Liver (tissue), 8 donors: ENCODE measurements at regions not wholly inside any gene's neighbourhood (a gene's known extent, or its start where the extent isn't known, plus 50 kb on each side); places are given as distances from the start of the nearest gene placed in this dataset.

Experiments used
- DNase-seq: peaks from one replicate; pipeline ENCODE4 v3.0.0-alpha.2; 2017; ENCODE audit warnings: low spot score
- H3K27ac ChIP-seq, 2 donors: one replicate each; pipeline ENCODE4 v1.7.0; 2013; ENCODE audit warnings: inconsistent platforms in 2 of 2, low read length in 2 of 2, control low read depth in 1 of 2, low read depth in 1 of 2, mild to moderate bottlenecking in 1 of 2
- H3K27me3 ChIP-seq, 4 donors: one replicate each; pipeline versions ENCODE4 v1.6.1 to v1.7.0; 2013; ENCODE audit warnings: low read length in 3 of 4, inconsistent platforms in 1 of 4, mild to moderate bottlenecking in 1 of 4, moderate library complexity in 1 of 4; ENCODE audit not compliant: control insufficient read depth in 4 of 4, insufficient read depth in 4 of 4
- H3K36me3 ChIP-seq, 4 donors: one replicate each; pipeline versions ENCODE4 v1.6.1 to v1.7.0; 2013; ENCODE audit warnings: low read length in 3 of 4, mild to moderate bottlenecking in 3 of 4, low read depth in 1 of 4, moderate library complexity in 1 of 4; ENCODE audit not compliant: control insufficient read depth in 4 of 4, insufficient read depth in 3 of 4
- H3K4me1 ChIP-seq, 4 donors: one replicate each; pipeline versions ENCODE4 v1.6.1 to v1.7.0; 2013; ENCODE audit warnings: low read length in 3 of 4, mild to moderate bottlenecking in 3 of 4, moderate library complexity in 1 of 4; ENCODE audit not compliant: control insufficient read depth in 4 of 4, insufficient read depth in 4 of 4
- H3K4me3 ChIP-seq, 3 donors: one replicate each; pipeline versions ENCODE4 v1.6.1 to v1.7.0; 2013; ENCODE audit warnings: low read length in 3 of 3, control low read depth in 1 of 3, low read depth in 1 of 3, mild to moderate bottlenecking in 1 of 3
- H3K9ac ChIP-seq, 2 donors: one replicate each; pipeline ENCODE4 v1.7.0; 2013; ENCODE audit warnings: low read length in 2 of 2, mild to moderate bottlenecking in 2 of 2, moderate library complexity in 2 of 2, control low read depth in 1 of 2, low read depth in 1 of 2
- H3K9me3 ChIP-seq, 4 donors: one replicate each; pipeline versions ENCODE4 v1.6.1 to v1.7.0; 2013; ENCODE audit warnings: low read length in 3 of 4; ENCODE audit not compliant: control insufficient read depth in 4 of 4
- ATF3 ChIP-seq: IDR thresholded peaks from 2 replicates; pipeline ENCODE4 v1.6.1; 2016; ENCODE audit warnings: antibody characterized with exemption
- EGR1 ChIP-seq, 2 donors: IDR thresholded peaks; 2 replicates each; pipeline ENCODE4 v1.6.1; 2016 to 2018; ENCODE audit warnings: antibody characterized with exemption in 2 of 2, low read depth in 2 of 2
- FOXA1 ChIP-seq: IDR thresholded peaks from 2 replicates; pipeline ENCODE4 v1.6.1; 2016; ENCODE audit warnings: antibody characterized with exemption
- GABPA ChIP-seq, 2 donors: IDR thresholded peaks in 1 of 2; conservative IDR thresholded peaks in 1 of 2; 2 replicates each; pipeline ENCODE4 v1.6.1; 2016; ENCODE audit warnings: antibody characterized with exemption in 2 of 2, mild to moderate bottlenecking in 1 of 2, moderate library complexity in 1 of 2
- HNF4A ChIP-seq, 2 donors: conservative IDR thresholded peaks; 2 replicates each; pipeline ENCODE4 v1.6.1; 2016; ENCODE audit warnings: antibody characterized with exemption in 2 of 2, mild to moderate bottlenecking in 2 of 2
- HNF4G ChIP-seq: IDR thresholded peaks from 2 replicates; pipeline ENCODE4 v1.6.1; 2016; ENCODE audit warnings: antibody characterized with exemption
- JUND ChIP-seq, 2 donors: IDR thresholded peaks; 2 replicates each; pipeline ENCODE4 v1.6.1; 2016; ENCODE audit warnings: antibody characterized with exemption in 2 of 2
- MAX ChIP-seq: IDR thresholded peaks from 2 replicates; pipeline ENCODE4 v1.6.1; 2016; ENCODE audit warnings: antibody characterized with exemption
- NR2F2 ChIP-seq: IDR thresholded peaks from 2 replicates; pipeline ENCODE4 v1.6.1; 2016; ENCODE audit warnings: antibody characterized with exemption
- RAD21 ChIP-seq, 2 donors: IDR thresholded peaks; 2 replicates each; pipeline ENCODE4 v1.6.1; 2016; ENCODE audit warnings: antibody characterized with exemption in 2 of 2, mild to moderate bottlenecking in 2 of 2
- RXRA ChIP-seq, 2 donors: IDR thresholded peaks; 2 replicates each; pipeline ENCODE4 v1.6.1; 2017 to 2018; ENCODE audit warnings: antibody characterized with exemption in 2 of 2, mild to moderate bottlenecking in 1 of 2
- SP1 ChIP-seq: IDR thresholded peaks from 2 replicates; pipeline ENCODE4 v1.6.1; 2018; ENCODE audit warnings: antibody characterized with exemption, mild to moderate bottlenecking
- TAF1 ChIP-seq: conservative IDR thresholded peaks from 2 replicates; pipeline ENCODE4 v1.6.1; 2016; ENCODE audit warnings: antibody characterized with exemption, mild to moderate bottlenecking
- WGBS: extraction: QIAGEN DNeasy Blood & Tissue Kit; methylation state at CpG from one replicate; pipeline ENCODE4 v1.1.7; 2013; 5-methylcytosine and 5-hydroxymethylcytosine counted together
- TF ChIP-seq, protein P1 (sequence below): IDR thresholded peaks from 2 replicates; pipeline ENCODE4 v1.6.1; 2016; ENCODE audit warnings: antibody characterized with exemption
- TF ChIP-seq, protein P2 (sequence below): IDR thresholded peaks from 2 replicates; pipeline ENCODE4 v1.6.1; 2016; ENCODE audit warnings: antibody characterized with exemption, mild to moderate bottlenecking
- TF ChIP-seq, protein P3 (sequence below): fragments of 150-350 bp; IDR thresholded peaks from 2 replicates; pipeline ENCODE4 v1.5.1; 2017; ENCODE audit warnings: improper control_type of control experiment, low read depth, low read length; ENCODE audit not compliant: missing input control
- donor health status: healthy.
- donor health status: healthy.
- donor health status: healthy.
- donor health status: healthy.
- donor health status: healthy.

DNA sequence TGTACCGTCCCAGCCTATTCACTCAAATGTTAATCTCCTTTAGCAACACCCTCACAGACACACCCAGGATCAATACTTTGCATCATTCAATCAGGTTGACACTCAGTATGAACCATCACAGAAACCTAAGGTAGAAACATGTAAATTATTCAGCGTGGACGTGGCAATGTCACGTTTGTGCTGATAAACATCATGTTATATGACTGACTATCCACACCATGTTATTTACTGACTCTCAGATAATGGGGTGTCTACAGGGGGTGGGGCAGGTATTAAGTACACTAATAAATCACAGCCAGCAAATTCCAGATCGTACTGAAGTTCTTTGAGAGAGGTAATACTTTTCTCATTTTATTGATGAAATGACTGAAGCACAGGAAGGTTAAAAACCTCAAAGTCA lies 280.0 kb downstream of the C12orf75 start:
- Histone ChIP-seq H3K4me3 (no peak overlapping the region), H3K27ac (no peak overlapping the region), H3K4me1 (no peaks in the 10 kb centered on the region), H3K9me3 (no peaks in the 10 kb centered on the region), H3K27me3 (no peaks in the 10 kb centered on the region), H3K9ac (no peak overlapping the region), H3K36me3 (no peaks in the 10 kb centered on the region)
- 84% methylated on average over 5 of the region's 5 CpGs for WGBS
- no peak for TF ChIP-seq EGR1 (IDR thresholded peaks at IDR 0.05; ENCODE audit: low read depth in 2 of 2)
- TF ChIP-seq SP1: no peak
- no peak for TF ChIP-seq GABPA (IDR thresholded peaks at IDR 0.05 in 1 of 2, conservative IDR thresholded peaks at IDR 0.05 in 1 of 2)
- no peak for TF ChIP-seq FOXA1
- TF ChIP-seq, protein P1, sequence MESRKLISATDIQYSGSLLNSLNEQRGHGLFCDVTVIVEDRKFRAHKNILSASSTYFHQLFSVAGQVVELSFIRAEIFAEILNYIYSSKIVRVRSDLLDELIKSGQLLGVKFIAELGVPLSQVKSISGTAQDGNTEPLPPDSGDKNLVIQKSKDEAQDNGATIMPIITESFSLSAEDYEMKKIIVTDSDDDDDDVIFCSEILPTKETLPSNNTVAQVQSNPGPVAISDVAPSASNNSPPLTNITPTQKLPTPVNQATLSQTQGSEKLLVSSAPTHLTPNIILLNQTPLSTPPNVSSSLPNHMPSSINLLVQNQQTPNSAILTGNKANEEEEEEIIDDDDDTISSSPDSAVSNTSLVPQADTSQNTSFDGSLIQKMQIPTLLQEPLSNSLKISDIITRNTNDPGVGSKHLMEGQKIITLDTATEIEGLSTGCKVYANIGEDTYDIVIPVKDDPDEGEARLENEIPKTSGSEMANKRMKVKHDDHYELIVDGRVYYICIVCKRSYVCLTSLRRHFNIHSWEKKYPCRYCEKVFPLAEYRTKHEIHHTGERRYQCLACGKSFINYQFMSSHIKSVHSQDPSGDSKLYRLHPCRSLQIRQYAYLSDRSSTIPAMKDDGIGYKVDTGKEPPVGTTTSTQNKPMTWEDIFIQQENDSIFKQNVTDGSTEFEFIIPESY: no peak
- no peak for TF ChIP-seq HNF4A (conservative IDR thresholded peaks at IDR 0.05)
- no peak for TF ChIP-seq HNF4G
- TF ChIP-seq, protein P2, sequence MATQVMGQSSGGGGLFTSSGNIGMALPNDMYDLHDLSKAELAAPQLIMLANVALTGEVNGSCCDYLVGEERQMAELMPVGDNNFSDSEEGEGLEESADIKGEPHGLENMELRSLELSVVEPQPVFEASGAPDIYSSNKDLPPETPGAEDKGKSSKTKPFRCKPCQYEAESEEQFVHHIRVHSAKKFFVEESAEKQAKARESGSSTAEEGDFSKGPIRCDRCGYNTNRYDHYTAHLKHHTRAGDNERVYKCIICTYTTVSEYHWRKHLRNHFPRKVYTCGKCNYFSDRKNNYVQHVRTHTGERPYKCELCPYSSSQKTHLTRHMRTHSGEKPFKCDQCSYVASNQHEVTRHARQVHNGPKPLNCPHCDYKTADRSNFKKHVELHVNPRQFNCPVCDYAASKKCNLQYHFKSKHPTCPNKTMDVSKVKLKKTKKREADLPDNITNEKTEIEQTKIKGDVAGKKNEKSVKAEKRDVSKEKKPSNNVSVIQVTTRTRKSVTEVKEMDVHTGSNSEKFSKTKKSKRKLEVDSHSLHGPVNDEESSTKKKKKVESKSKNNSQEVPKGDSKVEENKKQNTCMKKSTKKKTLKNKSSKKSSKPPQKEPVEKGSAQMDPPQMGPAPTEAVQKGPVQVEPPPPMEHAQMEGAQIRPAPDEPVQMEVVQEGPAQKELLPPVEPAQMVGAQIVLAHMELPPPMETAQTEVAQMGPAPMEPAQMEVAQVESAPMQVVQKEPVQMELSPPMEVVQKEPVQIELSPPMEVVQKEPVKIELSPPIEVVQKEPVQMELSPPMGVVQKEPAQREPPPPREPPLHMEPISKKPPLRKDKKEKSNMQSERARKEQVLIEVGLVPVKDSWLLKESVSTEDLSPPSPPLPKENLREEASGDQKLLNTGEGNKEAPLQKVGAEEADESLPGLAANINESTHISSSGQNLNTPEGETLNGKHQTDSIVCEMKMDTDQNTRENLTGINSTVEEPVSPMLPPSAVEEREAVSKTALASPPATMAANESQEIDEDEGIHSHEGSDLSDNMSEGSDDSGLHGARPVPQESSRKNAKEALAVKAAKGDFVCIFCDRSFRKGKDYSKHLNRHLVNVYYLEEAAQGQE: no peak
- TF ChIP-seq NR2F2: no peak
- TF ChIP-seq, protein P3, sequence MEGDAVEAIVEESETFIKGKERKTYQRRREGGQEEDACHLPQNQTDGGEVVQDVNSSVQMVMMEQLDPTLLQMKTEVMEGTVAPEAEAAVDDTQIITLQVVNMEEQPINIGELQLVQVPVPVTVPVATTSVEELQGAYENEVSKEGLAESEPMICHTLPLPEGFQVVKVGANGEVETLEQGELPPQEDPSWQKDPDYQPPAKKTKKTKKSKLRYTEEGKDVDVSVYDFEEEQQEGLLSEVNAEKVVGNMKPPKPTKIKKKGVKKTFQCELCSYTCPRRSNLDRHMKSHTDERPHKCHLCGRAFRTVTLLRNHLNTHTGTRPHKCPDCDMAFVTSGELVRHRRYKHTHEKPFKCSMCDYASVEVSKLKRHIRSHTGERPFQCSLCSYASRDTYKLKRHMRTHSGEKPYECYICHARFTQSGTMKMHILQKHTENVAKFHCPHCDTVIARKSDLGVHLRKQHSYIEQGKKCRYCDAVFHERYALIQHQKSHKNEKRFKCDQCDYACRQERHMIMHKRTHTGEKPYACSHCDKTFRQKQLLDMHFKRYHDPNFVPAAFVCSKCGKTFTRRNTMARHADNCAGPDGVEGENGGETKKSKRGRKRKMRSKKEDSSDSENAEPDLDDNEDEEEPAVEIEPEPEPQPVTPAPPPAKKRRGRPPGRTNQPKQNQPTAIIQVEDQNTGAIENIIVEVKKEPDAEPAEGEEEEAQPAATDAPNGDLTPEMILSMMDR: no peak
- no peak for TF ChIP-seq RAD21 (IDR thresholded peaks at IDR 0.05)
- no peak for TF ChIP-seq TAF1
- DNase-seq: no peak

DNA sequence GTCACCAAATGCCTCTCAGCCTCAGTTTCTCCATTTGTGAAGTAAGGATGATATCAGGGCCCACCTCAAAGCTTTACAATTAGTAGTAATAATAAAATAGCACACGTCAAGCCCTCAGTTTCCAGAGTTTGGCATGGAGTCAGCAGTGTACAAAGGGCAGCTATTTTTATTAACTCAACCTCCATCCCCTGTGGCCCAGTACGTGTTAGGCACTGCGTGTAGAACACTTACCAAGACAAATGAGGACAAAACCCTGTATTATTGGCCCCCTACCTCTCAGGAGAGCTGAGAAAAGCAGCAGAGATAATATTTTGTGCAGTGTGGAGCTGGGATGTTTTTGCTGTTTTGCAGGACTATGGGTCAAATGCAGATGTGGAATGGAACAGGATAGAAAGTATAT lies 280.8 kb downstream of the C12orf75 start:
- no peak for DNase-seq
- H3K4me3 ChIP-seq: no peak overlapping the region
- WGBS: 81% methylated on average over 3 of the region's 3 CpGs

More for the DNA sequence above, 280.8 kb downstream of the C12orf75 start:
- H3K4me1 ChIP-seq: no peaks in the 10 kb centered on the region
- no peak for TF ChIP-seq MAX
- no peak for TF ChIP-seq EGR1 (IDR thresholded peaks at IDR 0.05; ENCODE audit: low read depth in 2 of 2)
- no peak for TF ChIP-seq ATF3
- TF ChIP-seq, protein P1: no peak
- no peak for TF ChIP-seq HNF4G
- TF ChIP-seq TAF1: no peak
- TF ChIP-seq NR2F2: no peak
- no peak for TF ChIP-seq JUND (IDR thresholded peaks at IDR 0.05)
- TF ChIP-seq FOXA1: no peak
- no peak for TF ChIP-seq RXRA (IDR thresholded peaks at IDR 0.05)
- TF ChIP-seq, protein P2: no peak
- no peaks in the 10 kb centered on the region for H3K36me3 ChIP-seq
- no peak overlapping the region for H3K27ac ChIP-seq
- H3K9ac ChIP-seq: no peak overlapping the region
- H3K9me3 ChIP-seq: no peaks in the 10 kb centered on the region
- H3K27me3 ChIP-seq: no peaks in the 10 kb centered on the region
